Fibroblast of the aortic adventitia (primary cell): ENCODE measurements at regions not wholly inside any gene's neighbourhood (a gene's known extent, or its start where the extent isn't known, plus 50 kb on each side); places are given as distances from the start of the nearest gene placed in this dataset.

ENCODE experiments used
- DNase-seq: peaks from one replicate; pipeline ENCODE4 v3.0.0-alpha.2; 2010; ENCODE audit warnings: low read depth
- H3K4me3 ChIP-seq: 2 replicates; pipeline ENCODE4 v1.5.1; 2011; ENCODE audit warnings: low read depth, mild to moderate bottlenecking, control low read depth, low read length, moderate library complexity
- CTCF ChIP-seq: IDR thresholded peaks from 2 replicates; pipeline ENCODE4 v1.5.1; 2011; ENCODE audit warnings: mild to moderate bottlenecking, low read length, control low read depth, inconsistent platforms; ENCODE audit not compliant: insufficient read depth

- no peak for DNase-seq
- H3K4me3 ChIP-seq = no peak overlapping the region
- TF ChIP-seq CTCF = no peak
Measured at GRCh38 chr12:87107766-87108165, 851.6 kb upstream of the MGAT4C start.

GRCh38 chr12:87107270-87107669 is 851.1 kb upstream of the MGAT4C start:
- H3K4me3 ChIP-seq = no peak overlapping the region
- TF ChIP-seq CTCF = no peak
- DNase-seq = no peak

GRCh38 chr12:87096082-87096585 is 839.9 kb upstream of the MGAT4C start:
- no peak overlapping the region for H3K4me3 ChIP-seq
- TF ChIP-seq CTCF = no peak
- no peak for DNase-seq

GRCh38 chr12:87094356-87094755 is 838.2 kb upstream of the MGAT4C start:
- no peak for DNase-seq
- no peak for TF ChIP-seq CTCF
- H3K4me3 ChIP-seq = no peak overlapping the region

- TF ChIP-seq CTCF = no peak
- no peak overlapping the region for H3K4me3 ChIP-seq
- no peak for DNase-seq
Measured at GRCh38 chr12:87092421-87092820, 836.2 kb upstream of the MGAT4C start.

- no peak for TF ChIP-seq CTCF
- no peak for DNase-seq
- no peak overlapping the region for H3K4me3 ChIP-seq
Measured at GRCh38 chr12:87086118-87086891, 830.1 kb upstream of the MGAT4C start.

GRCh38 chr12:87085286-87085685 is 829.1 kb upstream of the MGAT4C start:
- no peak for TF ChIP-seq CTCF
- no peak overlapping the region for H3K4me3 ChIP-seq
- no peak for DNase-seq
